GM23338 (cell line): ENCODE measurements at regions not wholly inside any gene's neighbourhood (a gene's known extent, or its start where the extent isn't known, plus 50 kb on each side); places are given as distances from the start of the nearest gene placed in this dataset.
A peak's percentile ranks its signal among the peaks of the same experiment; 100 is the strongest.

Source experiments
- ATAC-seq: fragments of 200-7000 bp; cut with Tn5 transposase; 3 replicates; pipeline ENCODE4 v1.9.1; 2020
- DNase-seq: peaks from one replicate; pipeline ENCODE4 v3.0.0-alpha.2; 2015; ENCODE audit warnings: low spot score
- H2AFZ ChIP-seq: fragments of 200-600 bp; sonication (generic); 2 replicates; pipeline ENCODE4 v1.8.0; 2016; ENCODE audit warnings: antibody characterized with exemption, mild to moderate bottlenecking, moderate library complexity
- H3F3A ChIP-seq: fragments of 200-600 bp; sonication (generic); replicated peaks from 2 replicates; pipeline ENCODE4 v1.8.0; 2017; ENCODE audit warnings: antibody characterized with exemption, mixed run types, low read depth
- H3K27ac ChIP-seq: fragments of 200-600 bp; sonication (generic); 2 replicates; pipeline ENCODE4 v1.6.1; 2016; ENCODE audit warnings: low read depth
- H3K27me3 ChIP-seq: fragments of 200-600 bp; sonication (generic); 2 replicates; pipeline ENCODE4 v1.8.0; 2016; ENCODE audit warnings: mild to moderate bottlenecking, mixed run types, moderate library complexity; ENCODE audit not compliant: insufficient read depth
- H3K36me3 ChIP-seq: fragments of 200-600 bp; sonication (generic); 2 replicates; pipeline ENCODE4 v1.8.0; 2016; ENCODE audit warnings: mild to moderate bottlenecking; ENCODE audit not compliant: insufficient read depth
- H3K4me1 ChIP-seq: fragments of 200-600 bp; sonication (generic); 2 replicates; pipeline ENCODE4 v1.8.0; 2016; ENCODE audit warnings: mild to moderate bottlenecking, moderate library complexity; ENCODE audit not compliant: insufficient read depth
- H3K4me2 ChIP-seq: fragments of 200-600 bp; sonication (generic); 2 replicates; pipeline ENCODE4 v1.7.1; 2017; ENCODE audit warnings: mixed run types
- H3K4me3 ChIP-seq: fragments of 200-600 bp; sonication (generic); 2 replicates; pipeline ENCODE4 v1.6.1; 2016; ENCODE audit warnings: mixed run types
- H3K79me2 ChIP-seq: fragments of 200-600 bp; sonication (generic); replicated peaks from 2 replicates; pipeline ENCODE4 v1.8.0; 2017; ENCODE audit warnings: mild to moderate bottlenecking; ENCODE audit not compliant: insufficient read depth
- H3K9me2 ChIP-seq: fragments of 200-600 bp; sonication (generic); 2 replicates; pipeline ENCODE4 v1.8.0; 2017; ENCODE audit not compliant: insufficient read depth
- H4K20me1 ChIP-seq: fragments of 200-600 bp; sonication (generic); replicated peaks from 2 replicates; pipeline ENCODE4 v1.8.0; 2017; ENCODE audit warnings: mild to moderate bottlenecking; ENCODE audit not compliant: insufficient read depth
- H3K27ac Mint-ChIP-seq: 2 replicates; pipeline ENCODE4 v1.8.0; 2020; ENCODE audit warnings: inconsistent platforms, mild to moderate bottlenecking, moderate library complexity, mixed read lengths
- H3K27me3 Mint-ChIP-seq: 3 replicates; pipeline ENCODE4 v1.8.0; 2022; ENCODE audit warnings: low read depth, mild to moderate bottlenecking, moderate library complexity, mixed read lengths, inconsistent platforms; ENCODE audit not compliant: insufficient read depth, poor library complexity
- H3K36me3 Mint-ChIP-seq: 3 replicates; pipeline ENCODE4 v1.8.0; 2021; ENCODE audit warnings: low read depth, mild to moderate bottlenecking, inconsistent platforms, moderate library complexity, mixed read lengths
- H3K4me1 Mint-ChIP-seq: 3 replicates; pipeline ENCODE4 v1.8.0; 2020; ENCODE audit warnings: mild to moderate bottlenecking, inconsistent platforms, mixed read lengths
- H3K4me3 Mint-ChIP-seq: 3 replicates; pipeline ENCODE4 v1.8.0; 2021; ENCODE audit warnings: moderate library complexity, mild to moderate bottlenecking, inconsistent platforms, mixed read lengths
- H3K9me3 Mint-ChIP-seq: 3 replicates; pipeline ENCODE4 v1.8.0; 2020; ENCODE audit warnings: moderate library complexity, mild to moderate bottlenecking, inconsistent platforms, mixed read lengths
- NANOG ChIP-seq: IDR thresholded peaks from 2 replicates; pipeline ENCODE4 v1.6.1; 2016; ENCODE audit warnings: antibody characterized with exemption, borderline replicate concordance
- POLR2AphosphoS5 ChIP-seq: IDR thresholded peaks from 2 replicates; pipeline ENCODE4 v1.6.1; 2016; ENCODE audit warnings: antibody characterized with exemption, low read depth
- ZNF331 ChIP-seq: fragments of 250-450 bp; sonication (Bioruptor Pico); IDR thresholded peaks from 2 replicates; pipeline ENCODE4 v1.5.0; 2020; ENCODE audit warnings: low read depth, mild to moderate bottlenecking, moderate library complexity
- TF ChIP-seq, protein P1 (sequence below): IDR thresholded peaks from 2 replicates; pipeline ENCODE4 v1.6.1; 2016; ENCODE audit warnings: antibody characterized with exemption
- TF ChIP-seq, protein P2 (sequence below): fragments of 250-450 bp; sonication (Bioruptor Pico); IDR thresholded peaks from 2 replicates; pipeline ENCODE4 v1.5.0; 2020; ENCODE audit warnings: mild to moderate bottlenecking, moderate library complexity

DNA sequence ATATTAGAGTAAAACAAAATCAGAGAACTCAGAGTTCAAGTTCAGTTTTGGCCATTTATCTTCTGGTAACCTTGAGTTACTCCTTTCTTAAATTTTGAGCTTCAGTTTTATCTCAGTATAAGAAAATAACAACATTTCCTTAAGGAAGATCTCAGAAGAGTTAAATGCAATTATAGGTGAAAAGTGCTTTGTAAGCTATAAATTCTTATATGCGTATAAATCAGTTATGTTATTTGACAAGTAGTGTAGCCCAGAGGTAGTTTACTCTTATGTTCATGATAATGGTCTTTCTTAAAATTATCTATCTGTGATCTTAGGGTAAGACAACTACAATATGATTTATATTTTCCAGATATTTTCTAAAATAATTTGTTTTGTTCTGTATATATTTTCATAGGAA, 89.8 kb downstream of the LHX9 start (continued):
- TF ChIP-seq, protein P1, sequence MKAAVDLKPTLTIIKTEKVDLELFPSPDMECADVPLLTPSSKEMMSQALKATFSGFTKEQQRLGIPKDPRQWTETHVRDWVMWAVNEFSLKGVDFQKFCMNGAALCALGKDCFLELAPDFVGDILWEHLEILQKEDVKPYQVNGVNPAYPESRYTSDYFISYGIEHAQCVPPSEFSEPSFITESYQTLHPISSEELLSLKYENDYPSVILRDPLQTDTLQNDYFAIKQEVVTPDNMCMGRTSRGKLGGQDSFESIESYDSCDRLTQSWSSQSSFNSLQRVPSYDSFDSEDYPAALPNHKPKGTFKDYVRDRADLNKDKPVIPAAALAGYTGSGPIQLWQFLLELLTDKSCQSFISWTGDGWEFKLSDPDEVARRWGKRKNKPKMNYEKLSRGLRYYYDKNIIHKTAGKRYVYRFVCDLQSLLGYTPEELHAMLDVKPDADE, result no peak

- Histone ChIP-seq H3K27ac (no peak overlapping the region), H4K20me1 (no peaks in the 10 kb centered on the region), H2AFZ (peak overlapping the region; percentile 52; the same call in 1 of the 2 replicates), H3K4me1 (no peaks in the 10 kb centered on the region), H3F3A (no peaks in the 10 kb centered on the region), H3K27me3 (no peaks in the 10 kb centered on the region), H3K4me2 (no peak overlapping the region), H3K36me3 (no peaks in the 10 kb centered on the region; the same call in 1 of the 2 replicates), H3K9me2 (peaks cover 5% of the 10 kb centered on the region; the same call in 1 of the 2 replicates), H3K79me2 (no peaks in the 10 kb centered on the region), H3K4me3 (no peak overlapping the region)
- Mint-ChIP-seq H3K27me3 (no peaks in the 10 kb centered on the region), H3K4me1 (no peaks in the 10 kb centered on the region), H3K36me3 (peaks cover 5% of the 10 kb centered on the region; the same call in 2 of the 3 replicates), H3K9me3 (peaks cover 20% of the 10 kb centered on the region; the same call in 2 of the 3 replicates), H3K4me3 (no peak overlapping the region), H3K27ac (no peak overlapping the region)
- TF ChIP-seq, protein P1, result no peak
- no peak for TF ChIP-seq NANOG
- TF ChIP-seq POLR2AphosphoS5, result no peak
- TF ChIP-seq, protein P2, sequence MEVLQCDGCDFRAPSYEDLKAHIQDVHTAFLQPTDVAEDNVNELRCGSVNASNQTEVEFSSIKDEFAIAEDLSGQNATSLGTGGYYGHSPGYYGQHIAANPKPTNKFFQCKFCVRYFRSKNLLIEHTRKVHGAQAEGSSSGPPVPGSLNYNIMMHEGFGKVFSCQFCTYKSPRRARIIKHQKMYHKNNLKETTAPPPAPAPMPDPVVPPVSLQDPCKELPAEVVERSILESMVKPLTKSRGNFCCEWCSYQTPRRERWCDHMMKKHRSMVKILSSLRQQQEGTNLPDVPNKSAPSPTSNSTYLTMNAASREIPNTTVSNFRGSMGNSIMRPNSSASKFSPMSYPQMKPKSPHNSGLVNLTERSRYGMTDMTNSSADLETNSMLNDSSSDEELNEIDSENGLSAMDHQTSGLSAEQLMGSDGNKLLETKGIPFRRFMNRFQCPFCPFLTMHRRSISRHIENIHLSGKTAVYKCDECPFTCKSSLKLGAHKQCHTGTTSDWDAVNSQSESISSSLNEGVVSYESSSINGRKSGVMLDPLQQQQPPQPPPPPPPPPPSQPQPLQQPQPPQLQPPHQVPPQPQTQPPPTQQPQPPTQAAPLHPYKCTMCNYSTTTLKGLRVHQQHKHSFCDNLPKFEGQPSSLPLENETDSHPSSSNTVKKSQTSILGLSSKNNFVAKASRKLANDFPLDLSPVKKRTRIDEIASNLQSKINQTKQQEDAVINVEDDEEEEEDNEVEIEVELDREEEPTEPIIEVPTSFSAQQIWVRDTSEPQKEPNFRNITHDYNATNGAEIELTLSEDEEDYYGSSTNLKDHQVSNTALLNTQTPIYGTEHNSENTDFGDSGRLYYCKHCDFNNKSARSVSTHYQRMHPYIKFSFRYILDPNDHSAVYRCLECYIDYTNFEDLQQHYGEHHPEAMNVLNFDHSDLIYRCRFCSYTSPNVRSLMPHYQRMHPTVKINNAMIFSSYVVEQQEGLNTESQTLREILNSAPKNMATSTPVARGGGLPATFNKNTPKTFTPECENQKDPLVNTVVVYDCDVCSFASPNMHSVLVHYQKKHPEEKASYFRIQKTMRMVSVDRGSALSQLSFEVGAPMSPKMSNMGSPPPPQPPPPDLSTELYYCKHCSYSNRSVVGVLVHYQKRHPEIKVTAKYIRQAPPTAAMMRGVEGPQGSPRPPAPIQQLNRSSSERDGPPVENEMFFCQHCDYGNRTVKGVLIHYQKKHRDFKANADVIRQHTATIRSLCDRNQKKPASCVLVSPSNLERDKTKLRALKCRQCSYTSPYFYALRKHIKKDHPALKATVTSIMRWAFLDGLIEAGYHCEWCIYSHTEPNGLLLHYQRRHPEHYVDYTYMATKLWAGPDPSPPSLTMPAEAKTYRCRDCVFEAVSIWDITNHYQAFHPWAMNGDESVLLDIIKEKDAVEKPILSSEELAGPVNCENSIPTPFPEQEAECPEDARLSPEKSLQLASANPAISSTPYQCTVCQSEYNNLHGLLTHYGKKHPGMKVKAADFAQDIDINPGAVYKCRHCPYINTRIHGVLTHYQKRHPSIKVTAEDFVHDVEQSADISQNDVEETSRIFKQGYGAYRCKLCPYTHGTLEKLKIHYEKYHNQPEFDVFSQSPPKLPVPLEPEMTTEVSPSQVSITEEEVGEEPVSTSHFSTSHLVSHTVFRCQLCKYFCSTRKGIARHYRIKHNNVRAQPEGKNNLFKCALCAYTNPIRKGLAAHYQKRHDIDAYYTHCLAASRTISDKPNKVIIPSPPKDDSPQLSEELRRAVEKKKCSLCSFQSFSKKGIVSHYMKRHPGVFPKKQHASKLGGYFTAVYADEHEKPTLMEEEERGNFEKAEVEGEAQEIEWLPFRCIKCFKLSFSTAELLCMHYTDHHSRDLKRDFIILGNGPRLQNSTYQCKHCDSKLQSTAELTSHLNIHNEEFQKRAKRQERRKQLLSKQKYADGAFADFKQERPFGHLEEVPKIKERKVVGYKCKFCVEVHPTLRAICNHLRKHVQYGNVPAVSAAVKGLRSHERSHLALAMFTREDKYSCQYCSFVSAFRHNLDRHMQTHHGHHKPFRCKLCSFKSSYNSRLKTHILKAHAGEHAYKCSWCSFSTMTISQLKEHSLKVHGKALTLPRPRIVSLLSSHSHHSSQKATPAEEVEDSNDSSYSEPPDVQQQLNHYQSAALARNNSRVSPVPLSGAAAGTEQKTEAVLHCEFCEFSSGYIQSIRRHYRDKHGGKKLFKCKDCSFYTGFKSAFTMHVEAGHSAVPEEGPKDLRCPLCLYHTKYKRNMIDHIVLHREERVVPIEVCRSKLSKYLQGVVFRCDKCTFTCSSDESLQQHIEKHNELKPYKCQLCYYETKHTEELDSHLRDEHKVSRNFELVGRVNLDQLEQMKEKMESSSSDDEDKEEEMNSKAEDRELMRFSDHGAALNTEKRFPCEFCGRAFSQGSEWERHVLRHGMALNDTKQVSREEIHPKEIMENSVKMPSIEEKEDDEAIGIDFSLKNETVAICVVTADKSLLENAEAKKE (CRISPR knock-in tag), result no peak
- TF ChIP-seq ZNF331 (CRISPR knock-in tag), result no peak
- DNase-seq (no peak), ATAC-seq (no peak)
These were observed 90.8 kb downstream of the LHX9 start for GRCh38 chr1:198007687-198008607.
